Superior temporal gyrus (tissue), 1 donor: ENCODE measurements at regions not wholly inside any gene's neighbourhood (a gene's known extent, or its start where the extent isn't known, plus 50 kb on each side); places are given as distances from the start of the nearest gene placed in this dataset.
"Not testable (repeated sequence)": the region's sequence is repeated elsewhere in the genome, so short reads cannot be mapped to it uniquely, and the experiment has no call there.

ENCODE experiments used
- DNase-seq: peaks from one replicate; pipeline ENCODE4 v3.0.0-alpha.2; 2016; ENCODE audit errors: extremely low spot score

- no peak for DNase-seq
Observed at GRCh38 chr6:115811541-115811940, 249.2 kb downstream of the FRK start.

GRCh38 chr6:115798229-115798628 is 262.5 kb downstream of the FRK start:
- no peak for DNase-seq

GRCh38 chr6:115796829-115797228 is 263.9 kb downstream of the FRK start:
- DNase-seq = no peak

- no peak for DNase-seq
Observed at GRCh38 chr6:115796061-115796460, 264.6 kb downstream of the FRK start.

- DNase-seq = no peak
Observed at GRCh38 chr6:115783402-115784061, 277.2 kb downstream of the FRK start.

GRCh38 chr6:115782612-115783011 is 278.1 kb downstream of the FRK start:
- no peak for DNase-seq

GRCh38 chr6:115773741-115774140 is 286.9 kb downstream of the FRK start:
- no peak for DNase-seq

- no peak for DNase-seq
Observed at GRCh38 chr6:115770851-115771250, 289.8 kb downstream of the FRK start.

GRCh38 chr6:115768500-115768899 is 292.2 kb downstream of the FRK start:
- DNase-seq = no peak

- DNase-seq = no peak
Observed at GRCh38 chr6:115767931-115768330, 292.8 kb downstream of the FRK start.

GRCh38 chr6:115766745-115767462 is 293.8 kb downstream of the FRK start:
- DNase-seq = no peak

- no peak for DNase-seq
Observed at GRCh38 chr6:115765966-115766365, 294.7 kb downstream of the FRK start.

- DNase-seq = no peak
Observed at GRCh38 chr6:115759051-115759450, 301.6 kb downstream of the FRK start.

- no peak for DNase-seq
Observed at GRCh38 chr6:115753446-115753845, 307.2 kb downstream of the FRK start.

- no peak for DNase-seq
Observed at GRCh38 chr6:115750946-115751345, 309.7 kb downstream of the FRK start.

- no peak for DNase-seq
Observed at GRCh38 chr6:115750292-115750691, 310.4 kb downstream of the FRK start.

- no peak for DNase-seq
Observed at GRCh38 chr6:115747719-115748118, 313.0 kb downstream of the FRK start.

- not testable (repeated sequence) for DNase-seq
Observed at GRCh38 chr6:115746583-115746982, 314.1 kb downstream of the FRK start.

GRCh38 chr6:115740907-115741306 is 319.8 kb downstream of the FRK start:
- DNase-seq = no peak

GRCh38 chr6:115735610-115736009 is 325.1 kb downstream of the FRK start:
- DNase-seq = no peak

- no peak for DNase-seq
Observed at GRCh38 chr6:115733426-115733825, 327.3 kb downstream of the FRK start.

GRCh38 chr6:115729036-115729435 is 331.7 kb downstream of the FRK start:
- no peak for DNase-seq

- no peak for DNase-seq
Observed at GRCh38 chr6:115728171-115728570, 332.5 kb downstream of the FRK start.

- DNase-seq = no peak
Observed at GRCh38 chr6:115721564-115721963, 339.1 kb downstream of the FRK start.
